Heart left ventricle (tissue), 13 donors: ENCODE measurements at regions not wholly inside any gene's neighbourhood (a gene's known extent, or its start where the extent isn't known, plus 50 kb on each side); places are given as distances from the start of the nearest gene placed in this dataset.

Experiments used
- POLR2A ChIP-seq, 2 donors: fragments of 450-650 bp; IDR thresholded peaks; one replicate each; pipeline ENCODE4 v1.6.1; 2017; ENCODE audit warnings: antibody characterized with exemption in 2 of 2, mild to moderate bottlenecking in 2 of 2, moderate library complexity in 2 of 2
- TF ChIP-seq, protein P1 (sequence below), 12 donors: fragments of 200-600 bp; sonication (generic) in 4 of 12; IDR thresholded peaks; one replicate each; pipeline versions ENCODE4 v1.5.0 to v1.8.0; 2018 to 2022; ENCODE audit warnings: antibody characterized with exemption in 12 of 12, mild to moderate bottlenecking in 5 of 12
- donor health status: ischemic (EF 13 %, LVEDD 7.1; RV severe dilation, severe dysfunction).
- donor health status: DM: no; HTN: yes; CAD: no.
- donor health status: DM: no; HTN: no; CAD: no.
- donor health status: ischemic (EF 25% LVEDD 6.9; RV normal size, moderate dysfunction).
- donor health status: ischemic (EF 25% LVEDD 5.7; RV mildly dilated, moderate dysfunction).
- donor health status: ischemic (EF 35%, LVEDD 5.7; RV mildly dilated, moderate dysfunction).
- donor health status: nonischemic (EF 11% LVEDD 7.7; RV severe dilation, severe dysfunction).
- donor health status: DM: yes; HTN: yes; CAD: no.
- donor health status: PGD.
- donor health status: ischemic (EF 29% LVEDD 5.4; RV normal size, mild dysfunction).
- donor health status: nonischemic (EF 23%, LVEDD 6.1; RV moderate dilation, normal function).

DNA sequence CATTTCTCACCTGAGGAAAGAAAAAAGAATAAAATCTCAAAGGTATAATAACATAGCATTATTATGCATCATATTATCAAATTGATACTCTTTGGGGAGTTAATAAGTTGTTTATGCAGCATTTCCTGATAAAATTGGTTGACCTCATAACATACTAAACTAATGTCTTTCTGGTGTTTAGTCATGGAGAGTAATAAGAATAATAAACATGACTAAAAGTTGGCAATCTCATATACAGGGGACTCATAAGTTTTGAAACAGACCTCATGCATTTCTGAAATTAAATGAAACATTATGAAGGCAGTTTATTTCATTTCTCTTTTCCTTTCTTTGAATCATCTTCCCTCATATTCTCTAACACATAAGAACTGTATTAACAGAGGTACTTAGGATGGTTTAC is 60.5 kb upstream of the PRDM1 start:
- TF ChIP-seq POLR2A (IDR thresholded peaks at IDR 0.05): no peak
- TF ChIP-seq, protein P1, sequence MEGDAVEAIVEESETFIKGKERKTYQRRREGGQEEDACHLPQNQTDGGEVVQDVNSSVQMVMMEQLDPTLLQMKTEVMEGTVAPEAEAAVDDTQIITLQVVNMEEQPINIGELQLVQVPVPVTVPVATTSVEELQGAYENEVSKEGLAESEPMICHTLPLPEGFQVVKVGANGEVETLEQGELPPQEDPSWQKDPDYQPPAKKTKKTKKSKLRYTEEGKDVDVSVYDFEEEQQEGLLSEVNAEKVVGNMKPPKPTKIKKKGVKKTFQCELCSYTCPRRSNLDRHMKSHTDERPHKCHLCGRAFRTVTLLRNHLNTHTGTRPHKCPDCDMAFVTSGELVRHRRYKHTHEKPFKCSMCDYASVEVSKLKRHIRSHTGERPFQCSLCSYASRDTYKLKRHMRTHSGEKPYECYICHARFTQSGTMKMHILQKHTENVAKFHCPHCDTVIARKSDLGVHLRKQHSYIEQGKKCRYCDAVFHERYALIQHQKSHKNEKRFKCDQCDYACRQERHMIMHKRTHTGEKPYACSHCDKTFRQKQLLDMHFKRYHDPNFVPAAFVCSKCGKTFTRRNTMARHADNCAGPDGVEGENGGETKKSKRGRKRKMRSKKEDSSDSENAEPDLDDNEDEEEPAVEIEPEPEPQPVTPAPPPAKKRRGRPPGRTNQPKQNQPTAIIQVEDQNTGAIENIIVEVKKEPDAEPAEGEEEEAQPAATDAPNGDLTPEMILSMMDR (IDR thresholded peaks at IDR 0.05): no peak
